ENCODE measurements at regions not wholly inside any gene's neighbourhood (a gene's known extent, or its start where the extent isn't known, plus 50 kb on each side); places are given as distances from the start of the nearest gene placed in this dataset.
"Not testable (repeated sequence)": the region's sequence is repeated elsewhere in the genome, so short reads cannot be mapped to it uniquely, and the experiment has no call there.

DNA sequence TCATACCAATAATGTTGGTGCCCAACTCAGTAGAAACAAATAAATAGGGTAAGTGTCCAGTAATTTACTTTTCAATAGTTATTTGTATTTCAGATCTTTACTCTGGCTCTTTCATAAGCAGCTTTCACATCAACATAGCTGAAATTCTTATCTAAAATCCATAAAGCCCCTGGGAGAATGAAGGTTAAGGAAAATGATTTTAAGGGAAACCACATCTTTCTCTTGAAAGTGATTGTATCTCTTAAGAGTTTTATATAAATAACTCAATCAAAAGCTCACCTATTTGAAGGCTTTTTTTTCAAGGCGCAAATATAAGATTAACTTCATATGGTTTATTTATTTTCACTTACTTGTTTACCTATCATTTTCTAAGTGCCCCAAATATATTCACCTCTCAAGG is 324.4 kb downstream of the HGF start:
- H3K9me3 Mint-ChIP-seq = peaks cover 3% of the 10 kb centered on the region
- H3K9me3 ChIP-seq (ENCODE audit: control insufficient read depth in 1 of 2, insufficient read depth in 1 of 2, low read length in 2 of 2) = no peaks in the 10 kb centered on the region
- H3K27me3 Mint-ChIP-seq = no peaks in the 10 kb centered on the region
- POLR2A ChIA-PET = no interaction called here
- no peak overlapping the region for H3K4me3 ChIP-seq (ENCODE audit: low read length)
- H3K4me1 ChIP-seq (ENCODE audit: insufficient read depth, low read length) = no peaks in the 10 kb centered on the region
- H3K36me3 Mint-ChIP-seq (ENCODE audit: low read depth) = no peaks in the 10 kb centered on the region
- intact Hi-C loops (cut with DNase I, micrococcal nuclease) = no loop called here
- no peaks in the 10 kb centered on the region for H3K27me3 ChIP-seq (ENCODE audit: control insufficient read depth in 1 of 2, insufficient read depth in 2 of 2, low read length in 2 of 2)
- no peak for TF ChIP-seq CTCF (IDR thresholded peaks at IDR 0.05)
- CTCF ChIA-PET = no interaction called here
- H3K27ac ChIP-seq (ENCODE audit: low read depth in 1 of 2, low read length in 2 of 2) = no peak overlapping the region
- ATAC-seq (ENCODE audit: poor library complexity) = no peak
- no peaks in the 10 kb centered on the region for H3K4me1 Mint-ChIP-seq (ENCODE audit: low read depth)
- H3K27ac Mint-ChIP-seq = no peak overlapping the region
- H3K36me3 ChIP-seq (ENCODE audit: insufficient read depth, low read length) = no peaks in the 10 kb centered on the region
- no peak for DNase-seq
- H3K4me3 Mint-ChIP-seq = no peak overlapping the region

DNA sequence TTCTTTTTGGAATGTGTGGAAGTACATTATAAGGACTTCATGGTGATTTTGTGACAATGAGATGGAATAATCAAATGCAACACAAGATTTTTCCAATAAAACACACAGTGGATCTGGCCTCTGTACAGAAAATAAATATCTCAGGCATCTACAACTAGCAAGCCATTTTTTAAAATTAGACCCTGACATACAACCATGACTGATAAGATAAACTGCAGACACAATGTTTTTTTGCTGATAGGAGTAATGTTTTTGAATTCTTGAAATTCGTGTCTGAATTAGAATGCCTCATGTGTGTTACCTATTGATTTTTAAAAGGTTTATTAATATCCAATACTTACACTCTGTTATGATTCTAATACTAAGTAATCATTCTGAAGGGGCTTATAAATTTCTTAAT is 328.1 kb downstream of the HGF start:
- CTCF ChIA-PET = no interaction called here
- H3K27ac Mint-ChIP-seq = no peak overlapping the region
- DNase-seq (no peak), ATAC-seq (ENCODE audit: poor library complexity) (no peak)
- H3K27me3 Mint-ChIP-seq = no peaks in the 10 kb centered on the region
- H3K4me3 Mint-ChIP-seq = no peak overlapping the region
- POLR2A ChIA-PET = no interaction called here
- intact Hi-C loops (cut with DNase I, micrococcal nuclease) = no loop called here
- no peaks in the 10 kb centered on the region for H3K4me1 ChIP-seq (ENCODE audit: insufficient read depth, low read length)
- peaks cover 5% of the 10 kb centered on the region for H3K9me3 Mint-ChIP-seq
- H3K4me3 ChIP-seq (ENCODE audit: low read length) = no peak overlapping the region
- no peak for TF ChIP-seq CTCF (IDR thresholded peaks at IDR 0.05)
- H3K27me3 ChIP-seq (ENCODE audit: control insufficient read depth in 1 of 2, insufficient read depth in 2 of 2, low read length in 2 of 2) = no peaks in the 10 kb centered on the region
- H3K4me1 Mint-ChIP-seq (ENCODE audit: low read depth) = no peaks in the 10 kb centered on the region
- H3K36me3 Mint-ChIP-seq (ENCODE audit: low read depth) = no peaks in the 10 kb centered on the region
- no peak overlapping the region for H3K27ac ChIP-seq (ENCODE audit: low read depth in 1 of 2, low read length in 2 of 2)
- H3K36me3 ChIP-seq (ENCODE audit: insufficient read depth, low read length) = no peaks in the 10 kb centered on the region
- H3K9me3 ChIP-seq (ENCODE audit: control insufficient read depth in 1 of 2, insufficient read depth in 1 of 2, low read length in 2 of 2) = peaks cover 0 to 8% of the 10 kb centered on the region in 2 experiments

GRCh38 chr7:81439591-81439990 is 330.3 kb downstream of the HGF start:
- peaks cover 0 to 9% of the 10 kb centered on the region in 2 experiments for H3K9me3 ChIP-seq (ENCODE audit: control insufficient read depth in 1 of 2, insufficient read depth in 1 of 2, low read length in 2 of 2)
- DNase-seq = no peak
- ChIA-PET CTCF (no interaction called here), POLR2A (no interaction called here)
- no peak overlapping the region for H3K27ac ChIP-seq (ENCODE audit: low read depth in 1 of 2, low read length in 2 of 2)
- no peaks in the 10 kb centered on the region for H3K27me3 Mint-ChIP-seq
- H3K4me3 Mint-ChIP-seq = no peak overlapping the region
- no peaks in the 10 kb centered on the region for H3K4me1 Mint-ChIP-seq (ENCODE audit: low read depth)
- no peak for TF ChIP-seq CTCF (IDR thresholded peaks at IDR 0.05)
- H3K36me3 ChIP-seq (ENCODE audit: insufficient read depth, low read length) = no peaks in the 10 kb centered on the region
- H3K4me1 ChIP-seq (ENCODE audit: insufficient read depth, low read length) = no peaks in the 10 kb centered on the region
- ATAC-seq (ENCODE audit: poor library complexity) = no peak
- no peaks in the 10 kb centered on the region for H3K27me3 ChIP-seq (ENCODE audit: control insufficient read depth in 1 of 2, insufficient read depth in 2 of 2, low read length in 2 of 2)
- no peak overlapping the region for H3K27ac Mint-ChIP-seq
- no peak overlapping the region for H3K4me3 ChIP-seq (ENCODE audit: low read length)
- intact Hi-C loops (cut with DNase I, micrococcal nuclease) = no loop called here
- no peaks in the 10 kb centered on the region for H3K36me3 Mint-ChIP-seq (ENCODE audit: low read depth)
- peaks cover 5% of the 10 kb centered on the region for H3K9me3 Mint-ChIP-seq

GRCh38 chr7:81437160-81437559 is 332.7 kb downstream of the HGF start:
- H3K27me3 Mint-ChIP-seq; H3K9me3 Mint-ChIP-seq; H3K9me3 ChIP-seq (ENCODE audit: control insufficient read depth in 1 of 2, insufficient read depth in 1 of 2, low read length in 2 of 2); H3K4me3 Mint-ChIP-seq; CTCF ChIA-PET; H3K36me3 Mint-ChIP-seq (ENCODE audit: low read depth); ATAC-seq (ENCODE audit: poor library complexity); H3K27ac Mint-ChIP-seq; H3K27ac ChIP-seq (ENCODE audit: low read depth in 1 of 2, low read length in 2 of 2); H3K4me3 ChIP-seq (ENCODE audit: low read length); DNase-seq; H3K4me1 ChIP-seq (ENCODE audit: insufficient read depth, low read length); H3K36me3 ChIP-seq (ENCODE audit: insufficient read depth, low read length); H3K4me1 Mint-ChIP-seq (ENCODE audit: low read depth); H3K27me3 ChIP-seq (ENCODE audit: control insufficient read depth in 1 of 2, insufficient read depth in 2 of 2, low read length in 2 of 2); POLR2A ChIA-PET; intact Hi-C loops (cut with DNase I, micrococcal nuclease): not testable (repeated sequence)
